Activated CD8-positive, alpha-beta T cell treated with anti-CD3 and anti-CD28 coated beads for 36 hours (primary cell): ENCODE measurements at regions not wholly inside any gene's neighbourhood (a gene's known extent, or its start where the extent isn't known, plus 50 kb on each side); places are given as distances from the start of the nearest gene placed in this dataset.

Experiments
- ATAC-seq: fragments of 200-7000 bp; cut with Tn5 transposase; one replicate; pipeline ENCODE4 v1.10.0; 2021; ENCODE audit warnings: mild to moderate bottlenecking, moderate library complexity
- CTCF ChIA-PET: fragments of 350-600 bp; sonication (Branson Sonifier 250); formaldehyde crosslinking; loops from one replicate; lab custom pipeline; 2021; ENCODE audit warnings: antibody characterized with exemption; lab: Charles Lee
- POLR2A ChIA-PET: fragments of 350-600 bp; sonication (Branson Sonifier 250); formaldehyde crosslinking; loops from one replicate; lab custom pipeline; 2021; ENCODE audit warnings: antibody characterized with exemption; lab: Charles Lee
- DNase-seq: peaks from one replicate; pipeline ENCODE4 v3.0.0-alpha.2; 2020
- H3K27ac Mint-ChIP-seq: one replicate; pipeline ENCODE4 v1.8.0; 2021; ENCODE audit warnings: mild to moderate bottlenecking, mixed read lengths
- H3K27me3 Mint-ChIP-seq: one replicate; pipeline ENCODE4 v1.8.0; 2021; ENCODE audit warnings: mixed read lengths
- H3K36me3 Mint-ChIP-seq: one replicate; pipeline ENCODE4 v1.8.0; 2021; ENCODE audit warnings: low read depth, mixed read lengths
- H3K4me1 Mint-ChIP-seq: one replicate; pipeline ENCODE4 v1.8.0; 2021; ENCODE audit warnings: low read depth, mixed read lengths
- H3K4me3 Mint-ChIP-seq: one replicate; pipeline ENCODE4 v1.8.0; 2021; ENCODE audit warnings: mild to moderate bottlenecking, moderate library complexity, mixed read lengths
- H3K9me3 Mint-ChIP-seq: one replicate; pipeline ENCODE4 v1.8.0; 2021; ENCODE audit warnings: mixed read lengths
- intact Hi-C: fragments of 100-400 bp; cut with micrococcal nuclease; formaldehyde crosslinking; loops from one replicate; pipeline ENCODE4 v1.10.0; 2022
- TF ChIP-seq, protein P1 (sequence below): fragments of 200-600 bp; IDR thresholded peaks from one replicate; pipeline ENCODE4 v1.8.0; 2022; ENCODE audit warnings: antibody characterized with exemption, mild to moderate bottlenecking

DNA sequence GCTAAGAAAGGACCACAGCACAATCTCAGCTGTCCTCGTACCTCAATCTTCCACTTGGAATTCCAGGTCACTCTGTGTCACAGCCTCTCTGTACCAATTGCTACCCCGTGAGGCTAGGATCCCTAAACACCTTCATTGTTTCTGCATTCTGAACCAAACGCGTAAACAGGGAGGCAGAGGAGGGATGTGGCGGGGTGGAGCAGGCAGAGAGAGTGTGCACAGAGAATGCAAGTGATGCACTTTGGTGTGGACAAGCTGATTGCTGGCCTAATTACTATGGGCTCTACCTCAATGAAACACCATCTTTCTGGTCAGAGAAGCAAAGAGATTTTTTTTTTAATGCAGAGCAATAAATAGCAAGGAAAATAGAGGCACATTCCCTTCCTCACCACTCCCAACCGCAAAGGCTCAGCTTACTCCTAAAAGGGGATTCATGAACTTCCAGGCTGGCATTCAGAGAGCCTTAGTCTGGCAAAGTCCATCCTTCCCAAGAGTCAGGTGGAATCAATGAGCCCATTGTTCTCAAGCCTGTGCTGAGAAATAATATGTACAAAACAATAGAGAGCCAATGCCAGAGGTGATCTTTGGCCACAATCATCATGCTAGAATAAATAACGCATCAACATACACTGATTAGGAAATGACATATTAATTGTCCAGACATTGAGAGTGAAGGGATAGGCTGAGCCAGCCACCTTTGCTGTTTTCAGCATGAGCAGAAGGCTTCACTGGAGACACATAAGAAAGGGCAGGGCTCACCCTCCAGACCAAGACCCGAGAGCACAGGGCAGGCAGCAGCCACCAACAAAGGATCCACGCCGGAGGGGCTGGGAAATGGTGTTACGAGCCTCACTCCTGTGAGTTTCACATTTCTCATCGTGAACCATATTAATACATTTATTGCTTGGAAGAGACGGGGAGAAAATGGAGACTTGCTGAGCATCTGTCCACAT, 278.8 kb downstream of the ENC1 start:
- ATAC-seq (no peak), DNase-seq (no peak)
- no peaks in the 10 kb centered on the region for H3K9me3 Mint-ChIP-seq
- H3K27me3 Mint-ChIP-seq = peaks cover 2% of the 10 kb centered on the region
- H3K4me1 Mint-ChIP-seq = no peaks in the 10 kb centered on the region
- CTCF ChIA-PET = no interaction called here
- no peak overlapping the region for H3K4me3 Mint-ChIP-seq
- H3K27ac Mint-ChIP-seq = no peak overlapping the region
- intact Hi-C loops = no loop called here
- no peaks in the 10 kb centered on the region for H3K36me3 Mint-ChIP-seq
- TF ChIP-seq, protein P1, sequence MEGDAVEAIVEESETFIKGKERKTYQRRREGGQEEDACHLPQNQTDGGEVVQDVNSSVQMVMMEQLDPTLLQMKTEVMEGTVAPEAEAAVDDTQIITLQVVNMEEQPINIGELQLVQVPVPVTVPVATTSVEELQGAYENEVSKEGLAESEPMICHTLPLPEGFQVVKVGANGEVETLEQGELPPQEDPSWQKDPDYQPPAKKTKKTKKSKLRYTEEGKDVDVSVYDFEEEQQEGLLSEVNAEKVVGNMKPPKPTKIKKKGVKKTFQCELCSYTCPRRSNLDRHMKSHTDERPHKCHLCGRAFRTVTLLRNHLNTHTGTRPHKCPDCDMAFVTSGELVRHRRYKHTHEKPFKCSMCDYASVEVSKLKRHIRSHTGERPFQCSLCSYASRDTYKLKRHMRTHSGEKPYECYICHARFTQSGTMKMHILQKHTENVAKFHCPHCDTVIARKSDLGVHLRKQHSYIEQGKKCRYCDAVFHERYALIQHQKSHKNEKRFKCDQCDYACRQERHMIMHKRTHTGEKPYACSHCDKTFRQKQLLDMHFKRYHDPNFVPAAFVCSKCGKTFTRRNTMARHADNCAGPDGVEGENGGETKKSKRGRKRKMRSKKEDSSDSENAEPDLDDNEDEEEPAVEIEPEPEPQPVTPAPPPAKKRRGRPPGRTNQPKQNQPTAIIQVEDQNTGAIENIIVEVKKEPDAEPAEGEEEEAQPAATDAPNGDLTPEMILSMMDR = no peak
- POLR2A ChIA-PET = no interaction called here

DNA sequence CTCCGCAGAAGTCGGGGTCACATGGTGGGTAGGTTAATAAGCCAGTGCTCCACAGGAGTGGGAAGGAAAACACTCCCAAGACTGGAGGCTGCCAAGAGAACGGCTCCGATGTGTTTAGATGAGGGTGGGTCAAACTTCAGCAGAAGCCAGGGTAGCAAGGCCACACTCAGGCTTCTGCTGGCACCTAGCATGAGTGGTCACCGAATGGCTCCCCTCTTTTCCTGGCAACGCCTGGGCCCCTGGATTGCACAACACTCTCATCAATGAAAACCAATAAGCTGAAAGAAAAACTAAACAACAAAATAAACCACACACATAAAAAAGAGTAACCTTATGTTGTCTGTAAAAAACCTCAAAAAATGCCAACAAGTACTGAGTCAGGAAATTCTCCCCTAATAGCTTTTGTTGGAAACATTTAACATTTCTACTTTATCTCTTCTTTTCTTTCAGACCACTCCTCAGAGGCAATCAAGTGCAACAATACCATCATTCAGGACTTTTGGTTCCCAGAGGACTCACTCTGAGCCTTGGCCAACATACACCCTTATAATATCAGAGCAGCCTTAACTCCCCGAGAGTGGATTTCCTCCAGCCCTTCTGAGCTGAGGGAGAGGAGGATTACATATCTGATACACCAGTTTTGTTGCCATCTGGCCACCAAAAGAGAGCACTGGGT, 279.9 kb downstream of the ENC1 start:
- Mint-ChIP-seq H3K36me3 (no peaks in the 10 kb centered on the region), H3K4me3 (no peak overlapping the region), H3K9me3 (no peaks in the 10 kb centered on the region), H3K27me3 (peaks cover 2% of the 10 kb centered on the region), H3K27ac (no peak overlapping the region), H3K4me1 (no peaks in the 10 kb centered on the region)
- CTCF ChIA-PET = no interaction called here
- intact Hi-C loops = no loop called here
- DNase-seq (no peak), ATAC-seq (no peak)
- POLR2A ChIA-PET = no interaction called here
- TF ChIP-seq, protein P1 = no peak

DNA sequence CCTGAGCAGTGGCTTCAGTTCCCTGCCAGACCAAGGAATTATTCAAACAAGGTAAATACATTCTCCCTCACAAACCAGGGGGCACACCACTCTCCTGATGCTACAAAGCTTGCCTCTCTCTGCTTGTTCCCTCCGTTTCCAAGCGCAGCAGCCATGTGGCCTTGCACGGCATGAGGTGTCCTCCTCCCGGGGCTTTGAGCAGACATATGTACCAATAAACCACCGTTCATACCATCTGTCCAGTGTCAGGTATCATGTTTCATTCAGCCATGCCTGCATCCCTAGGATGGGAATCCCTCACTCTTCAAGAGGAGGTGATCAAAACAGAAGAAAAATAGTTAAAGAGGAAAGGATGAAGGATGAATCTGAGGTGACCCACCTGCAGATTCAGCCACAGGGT, 282.7 kb downstream of the ENC1 start:
- Mint-ChIP-seq H3K36me3 (no peaks in the 10 kb centered on the region), H3K27ac (no peak overlapping the region), H3K4me1 (no peaks in the 10 kb centered on the region), H3K9me3 (no peaks in the 10 kb centered on the region), H3K27me3 (no peaks in the 10 kb centered on the region), H3K4me3 (no peak overlapping the region)
- DNase-seq (no peak), ATAC-seq (no peak)
- ChIA-PET POLR2A (no interaction called here), CTCF (no interaction called here)
- TF ChIP-seq, protein P1 = no peak
- intact Hi-C loops = no loop called here

DNA sequence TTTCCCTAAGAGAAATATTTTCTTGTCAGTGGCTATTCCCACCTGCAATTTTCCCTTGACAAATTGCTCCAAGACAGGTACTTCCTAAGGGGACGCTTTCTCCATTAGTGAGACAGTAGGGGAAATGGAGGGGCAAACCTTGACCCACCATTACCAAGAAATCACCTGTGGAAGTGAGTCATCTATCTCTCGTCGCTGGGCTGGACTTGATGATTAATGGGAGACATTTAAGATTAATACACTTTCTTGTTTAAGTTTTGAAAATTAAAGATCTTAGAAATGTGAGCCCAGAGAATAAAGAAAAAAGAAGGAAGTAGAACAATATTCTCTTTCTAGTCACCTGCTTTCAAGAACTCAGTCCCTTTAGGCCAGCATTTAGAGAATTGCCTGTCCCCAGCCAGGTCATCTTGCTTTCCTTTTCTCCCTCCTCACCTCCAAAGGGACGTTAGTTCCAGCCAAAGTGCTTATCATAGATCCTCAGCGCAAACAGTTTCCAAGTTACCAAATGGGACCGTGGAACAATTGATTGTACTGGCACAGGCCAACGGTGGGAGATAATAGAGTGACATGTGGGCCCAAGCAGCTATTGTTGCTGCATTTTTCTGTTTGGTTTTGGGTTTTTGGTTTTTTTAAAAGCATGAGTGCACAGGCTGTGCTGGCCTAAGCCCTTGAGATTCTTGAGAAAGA, 284.4 kb downstream of the ENC1 start:
- no peak for DNase-seq
- Mint-ChIP-seq H3K27ac (no peak overlapping the region), H3K27me3 (peaks cover 3% of the 10 kb centered on the region), H3K4me3 (no peak overlapping the region), H3K4me1 (no peaks in the 10 kb centered on the region), H3K36me3 (no peaks in the 10 kb centered on the region), H3K9me3 (no peaks in the 10 kb centered on the region)
- POLR2A ChIA-PET = no interaction called here
- TF ChIP-seq, protein P1 = no peak
- intact Hi-C loops = no loop called here
- no peak for ATAC-seq
- CTCF ChIA-PET = no interaction called here
